ENCODE measurements at regions not wholly inside any gene's neighbourhood (a gene's known extent, or its start where the extent isn't known, plus 50 kb on each side); places are given as distances from the start of the nearest gene placed in this dataset.

GRCh38 chr3:144660186-144660585, 688.6 kb downstream of the DIPK2A start:
- 72 to 75% methylated on average over 1 of the region's 1 CpG for WGBS, 2 donors
- Histone ChIP-seq H3K9me3 (no peaks in the 10 kb centered on the region), H3K27me3 (no peaks in the 10 kb centered on the region), H3K36me3 (replicated peaks in 1 of 2; ENCODE audit: insufficient read depth in 1 of 2, low read depth in 2 of 2) (no peaks in the 10 kb centered on the region), H3K4me3 (no peak overlapping the region), H3K4me1 (no peaks in the 10 kb centered on the region), H3K27ac (no peak overlapping the region)
- ATAC-seq, result no peak
- peak in 1 of 4 donors; percentile 4 for DNase-seq
- no peak for TF ChIP-seq POLR2A (IDR thresholded peaks at IDR 0.05)
- TF ChIP-seq, protein P1, sequence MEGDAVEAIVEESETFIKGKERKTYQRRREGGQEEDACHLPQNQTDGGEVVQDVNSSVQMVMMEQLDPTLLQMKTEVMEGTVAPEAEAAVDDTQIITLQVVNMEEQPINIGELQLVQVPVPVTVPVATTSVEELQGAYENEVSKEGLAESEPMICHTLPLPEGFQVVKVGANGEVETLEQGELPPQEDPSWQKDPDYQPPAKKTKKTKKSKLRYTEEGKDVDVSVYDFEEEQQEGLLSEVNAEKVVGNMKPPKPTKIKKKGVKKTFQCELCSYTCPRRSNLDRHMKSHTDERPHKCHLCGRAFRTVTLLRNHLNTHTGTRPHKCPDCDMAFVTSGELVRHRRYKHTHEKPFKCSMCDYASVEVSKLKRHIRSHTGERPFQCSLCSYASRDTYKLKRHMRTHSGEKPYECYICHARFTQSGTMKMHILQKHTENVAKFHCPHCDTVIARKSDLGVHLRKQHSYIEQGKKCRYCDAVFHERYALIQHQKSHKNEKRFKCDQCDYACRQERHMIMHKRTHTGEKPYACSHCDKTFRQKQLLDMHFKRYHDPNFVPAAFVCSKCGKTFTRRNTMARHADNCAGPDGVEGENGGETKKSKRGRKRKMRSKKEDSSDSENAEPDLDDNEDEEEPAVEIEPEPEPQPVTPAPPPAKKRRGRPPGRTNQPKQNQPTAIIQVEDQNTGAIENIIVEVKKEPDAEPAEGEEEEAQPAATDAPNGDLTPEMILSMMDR (IDR thresholded peaks at IDR 0.05), result no peak
- intact Hi-C loops (cut with DNase I), result no loop called here

DNA sequence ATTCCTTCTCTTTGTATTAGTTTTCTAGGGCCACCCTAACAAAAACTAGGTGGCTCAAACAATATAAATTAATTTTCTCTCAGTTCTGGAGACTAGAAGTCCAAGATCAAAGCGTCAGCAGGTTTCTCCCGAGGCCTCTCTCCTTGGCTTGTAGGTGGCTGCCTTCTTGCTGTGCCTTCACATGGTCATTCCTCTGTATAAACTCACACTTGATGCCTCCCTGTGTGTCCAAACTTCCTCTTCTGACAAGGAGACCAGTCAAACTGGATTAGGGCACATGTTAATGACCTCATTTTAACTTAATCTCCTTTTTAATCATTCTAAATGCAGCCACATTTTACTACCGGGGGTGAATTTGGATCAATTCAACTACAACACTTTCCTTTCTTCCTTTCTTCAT, 691.1 kb downstream of the DIPK2A start:
- TF ChIP-seq, protein P1 (IDR thresholded peaks at IDR 0.05), result no peak
- no peak for TF ChIP-seq POLR2A (IDR thresholded peaks at IDR 0.05)
- 52 to 56% methylated on average over 3 of the region's 3 CpGs for WGBS, 2 donors
- no peak for DNase-seq

GRCh38 chr3:144663456-144664436, 692.1 kb downstream of the DIPK2A start:
- Histone ChIP-seq H3K27ac (no peak overlapping the region), H3K27me3 (no peaks in the 10 kb centered on the region), H3K9me3 (no peaks in the 10 kb centered on the region), H3K36me3 (replicated peaks in 1 of 2; ENCODE audit: insufficient read depth in 1 of 2, low read depth in 2 of 2) (no peaks in the 10 kb centered on the region), H3K4me3 (no peak overlapping the region), H3K4me1 (no peaks in the 10 kb centered on the region)
- DNase-seq (no peak), ATAC-seq (no peak)
- 70 to 71% methylated on average over 6 of the region's 6 CpGs for WGBS, 2 donors
- TF ChIP-seq POLR2A (IDR thresholded peaks at IDR 0.05), result no peak
- intact Hi-C loops (cut with DNase I), result no loop called here

More for the DNA sequence above, 691.1 kb downstream of the DIPK2A start:
- Histone ChIP-seq H3K27ac (no peak overlapping the region), H3K27me3 (no peaks in the 10 kb centered on the region), H3K4me1 (no peaks in the 10 kb centered on the region), H3K4me3 (no peak overlapping the region), H3K36me3 (replicated peaks in 1 of 2; ENCODE audit: insufficient read depth in 1 of 2, low read depth in 2 of 2) (no peaks in the 10 kb centered on the region), H3K9me3 (no peaks in the 10 kb centered on the region)
- intact Hi-C loops (cut with DNase I), result no loop called here
- ATAC-seq, result no peak

GRCh38 chr3:144665567-144666053, 694.0 kb downstream of the DIPK2A start:
- DNase-seq (no peak), ATAC-seq (no peak)
- H3K27ac ChIP-seq, result no peak overlapping the region
- no peaks in the 10 kb centered on the region for H3K27me3 ChIP-seq
- H3K4me3 ChIP-seq, result no peak overlapping the region
- no peaks in the 10 kb centered on the region for H3K9me3 ChIP-seq
- intact Hi-C loops (cut with DNase I), result no loop called here
- TF ChIP-seq, protein P1 (IDR thresholded peaks at IDR 0.05), result no peak
- no peak for TF ChIP-seq POLR2A (IDR thresholded peaks at IDR 0.05)
- H3K36me3 ChIP-seq (replicated peaks in 1 of 2; ENCODE audit: insufficient read depth in 1 of 2, low read depth in 2 of 2), result no peaks in the 10 kb centered on the region
- WGBS, 2 donors, result 48 to 64% methylated on average over 1 of the region's 1 CpG
- no peaks in the 10 kb centered on the region for H3K4me1 ChIP-seq

GRCh38 chr3:144670571-144670970, 698.9 kb downstream of the DIPK2A start:
- Histone ChIP-seq H3K27ac (no peak overlapping the region), H3K36me3 (replicated peaks in 1 of 2; ENCODE audit: insufficient read depth in 1 of 2, low read depth in 2 of 2) (no peaks in the 10 kb centered on the region), H3K4me3 (no peak overlapping the region), H3K4me1 (no peaks in the 10 kb centered on the region), H3K27me3 (no peaks in the 10 kb centered on the region), H3K9me3 (no peaks in the 10 kb centered on the region)
- 85 to 87% methylated on average over 3 of the region's 3 CpGs for WGBS, 2 donors
- intact Hi-C loops (cut with DNase I), result no loop called here
- DNase-seq (no peak), ATAC-seq (no peak)
- TF ChIP-seq, protein P1 (IDR thresholded peaks at IDR 0.05), result no peak
- TF ChIP-seq POLR2A (IDR thresholded peaks at IDR 0.05), result no peak

Data from body of pancreas (tissue), 4 donors.